ENCODE measurements at regions not wholly inside any gene's neighbourhood (a gene's known extent, or its start where the extent isn't known, plus 50 kb on each side); places are given as distances from the start of the nearest gene placed in this dataset.

- no peaks in the 10 kb centered on the region for H3K9me3 ChIP-seq (ENCODE audit: control insufficient read depth in 2 of 3, low read length in 3 of 3)
- H3K4me3 ChIP-seq (ENCODE audit: low read length) = no peak overlapping the region
- Mint-ChIP-seq H3K27me3 (peaks cover 0 to 27% (median 0%) of the 10 kb centered on the region in 5 donors), H3K4me3 (no peak overlapping the region), H3K9me3 (peaks cover 0 to 3% (median 0%) of the 10 kb centered on the region in 11 donors), H3K27ac (no peak overlapping the region), H3K36me3 (peaks cover 0 to 31% (median 5%) of the 10 kb centered on the region in 5 donors), H3K4me1 (no peaks in the 10 kb centered on the region)
- no peaks in the 10 kb centered on the region for H3K27me3 ChIP-seq (ENCODE audit: control insufficient read depth in 2 of 2, insufficient read depth in 2 of 2, low read length in 2 of 2)
- H3K36me3 ChIP-seq (ENCODE audit: control insufficient read depth in 2 of 3, insufficient read depth in 3 of 3, low read length in 3 of 3) = no peaks in the 10 kb centered on the region
- no peaks in the 10 kb centered on the region for H3K4me1 ChIP-seq (ENCODE audit: control insufficient read depth in 2 of 2, insufficient read depth in 2 of 2, low read length in 2 of 2)
- DNase-seq (no peak), ATAC-seq (no peak)
- ChIA-PET POLR2A (no interaction called here), CTCF (no interaction called here)
- H3K27ac ChIP-seq (ENCODE audit: low read depth, low read length) = no peak overlapping the region
- intact Hi-C loops (cut with micrococcal nuclease) = no loop called here
Measured at GRCh38 chr22:26891429-26891828, 234.0 kb downstream of the MIAT start.

GRCh38 chr22:26892166-26893041 lies 235.0 kb downstream of the MIAT start:
- peaks cover 0 to 3% (median 0%) of the 10 kb centered on the region in 11 donors for H3K9me3 Mint-ChIP-seq
- no peak overlapping the region for H3K4me3 Mint-ChIP-seq

GRCh38 chr22:26893173-26894110 lies 236.1 kb downstream of the MIAT start:
- H3K4me1 Mint-ChIP-seq = peaks cover 0 to 3% (median 0%) of the 10 kb centered on the region in 7 donors
- intact Hi-C loops (cut with micrococcal nuclease) = no loop called here
- H3K27me3 Mint-ChIP-seq = peaks cover 4 to 44% (median 19%) of the 10 kb centered on the region in 5 donors
- H3K36me3 Mint-ChIP-seq = peaks cover 0 to 32% (median 5%) of the 10 kb centered on the region in 5 donors
- peak overlapping the region in 1 of 9 donors; percentile 67 for H3K27ac Mint-ChIP-seq
- CTCF ChIA-PET = no interaction called here
- Histone ChIP-seq H3K36me3 (ENCODE audit: control insufficient read depth in 2 of 3, insufficient read depth in 3 of 3, low read length in 3 of 3) (no peaks in the 10 kb centered on the region), H3K27me3 (ENCODE audit: control insufficient read depth in 2 of 2, insufficient read depth in 2 of 2, low read length in 2 of 2) (no peaks in the 10 kb centered on the region), H3K4me1 (ENCODE audit: control insufficient read depth in 2 of 2, insufficient read depth in 2 of 2, low read length in 2 of 2) (no peaks in the 10 kb centered on the region), H3K4me3 (ENCODE audit: low read length) (no peak overlapping the region), H3K27ac (ENCODE audit: low read depth, low read length) (no peak overlapping the region), H3K9me3 (ENCODE audit: control insufficient read depth in 2 of 3, low read length in 3 of 3) (no peaks in the 10 kb centered on the region)
- no peak for DNase-seq
- ATAC-seq = no peak
- no peak overlapping the region for H3K4me3 Mint-ChIP-seq
- peaks cover 0 to 10% (median 3%) of the 10 kb centered on the region in 11 donors for H3K9me3 Mint-ChIP-seq
- POLR2A ChIA-PET = no interaction called here

More at GRCh38 chr22:26892166-26893041, 235.0 kb downstream of the MIAT start:
- ChIA-PET POLR2A (no interaction called here), CTCF (no interaction called here)
- H3K27ac Mint-ChIP-seq = no peak overlapping the region
- no peak overlapping the region for H3K4me3 ChIP-seq (ENCODE audit: low read length)
- no peaks in the 10 kb centered on the region for H3K9me3 ChIP-seq (ENCODE audit: control insufficient read depth in 2 of 3, low read length in 3 of 3)
- no peaks in the 10 kb centered on the region for H3K27me3 ChIP-seq (ENCODE audit: control insufficient read depth in 2 of 2, insufficient read depth in 2 of 2, low read length in 2 of 2)
- ATAC-seq (no peak), DNase-seq (no peak)
- no peaks in the 10 kb centered on the region for H3K4me1 Mint-ChIP-seq
- peaks cover 0 to 28% (median 5%) of the 10 kb centered on the region in 5 donors for H3K36me3 Mint-ChIP-seq
- H3K36me3 ChIP-seq (ENCODE audit: control insufficient read depth in 2 of 3, insufficient read depth in 3 of 3, low read length in 3 of 3) = no peaks in the 10 kb centered on the region
- H3K27ac ChIP-seq (ENCODE audit: low read depth, low read length) = no peak overlapping the region
- intact Hi-C loops (cut with micrococcal nuclease) = no loop called here
- H3K27me3 Mint-ChIP-seq = peaks cover 0 to 34% (median 10%) of the 10 kb centered on the region in 5 donors
- H3K4me1 ChIP-seq (ENCODE audit: control insufficient read depth in 2 of 2, insufficient read depth in 2 of 2, low read length in 2 of 2) = no peaks in the 10 kb centered on the region

- Histone ChIP-seq H3K4me1 (ENCODE audit: control insufficient read depth in 2 of 2, insufficient read depth in 2 of 2, low read length in 2 of 2) (no peaks in the 10 kb centered on the region), H3K27ac (ENCODE audit: low read depth, low read length) (no peak overlapping the region), H3K27me3 (ENCODE audit: control insufficient read depth in 2 of 2, insufficient read depth in 2 of 2, low read length in 2 of 2) (no peaks in the 10 kb centered on the region), H3K4me3 (ENCODE audit: low read length) (no peak overlapping the region), H3K36me3 (ENCODE audit: control insufficient read depth in 2 of 3, insufficient read depth in 3 of 3, low read length in 3 of 3) (no peaks in the 10 kb centered on the region), H3K9me3 (ENCODE audit: control insufficient read depth in 2 of 3, low read length in 3 of 3) (no peaks in the 10 kb centered on the region)
- Mint-ChIP-seq H3K4me1 (peaks cover 0 to 3% (median 0%) of the 10 kb centered on the region in 7 donors), H3K27ac (no peak overlapping the region), H3K4me3 (no peak overlapping the region), H3K9me3 (peaks cover 0 to 13% (median 3%) of the 10 kb centered on the region in 11 donors), H3K36me3 (peaks cover 0 to 36% (median 13%) of the 10 kb centered on the region in 5 donors), H3K27me3 (peaks cover 4 to 52% (median 27%) of the 10 kb centered on the region in 5 donors)
- ChIA-PET CTCF (no interaction called here), POLR2A (no interaction called here)
- ATAC-seq (no peak), DNase-seq (no peak)
- intact Hi-C loops (cut with micrococcal nuclease) = no loop called here
Measured at GRCh38 chr22:26894362-26894761, 237.0 kb downstream of the MIAT start.

- Histone ChIP-seq H3K4me3 (ENCODE audit: low read length) (no peak overlapping the region), H3K36me3 (ENCODE audit: control insufficient read depth in 2 of 3, insufficient read depth in 3 of 3, low read length in 3 of 3) (no peaks in the 10 kb centered on the region), H3K27me3 (ENCODE audit: control insufficient read depth in 2 of 2, insufficient read depth in 2 of 2, low read length in 2 of 2) (no peaks in the 10 kb centered on the region), H3K27ac (ENCODE audit: low read depth, low read length) (no peak overlapping the region), H3K4me1 (ENCODE audit: control insufficient read depth in 2 of 2, insufficient read depth in 2 of 2, low read length in 2 of 2) (no peaks in the 10 kb centered on the region), H3K9me3 (ENCODE audit: control insufficient read depth in 2 of 3, low read length in 3 of 3) (no peaks in the 10 kb centered on the region)
- Mint-ChIP-seq H3K4me1 (peaks cover 0 to 3% (median 0%) of the 10 kb centered on the region in 7 donors), H3K4me3 (no peak overlapping the region), H3K36me3 (peaks cover 0 to 36% (median 13%) of the 10 kb centered on the region in 5 donors), H3K27ac (no peak overlapping the region), H3K9me3 (peaks cover 0 to 13% (median 3%) of the 10 kb centered on the region in 11 donors), H3K27me3 (peaks cover 4 to 52% (median 30%) of the 10 kb centered on the region in 5 donors)
- intact Hi-C loops (cut with micrococcal nuclease) = no loop called here
- POLR2A ChIA-PET = interaction anchor here (0.6 kb wide), 1 partner anchor 42 kb away, joined by 4 read pairs; no protein-coding TSS in a partner anchor
- ATAC-seq (no peak), DNase-seq (no peak)
- CTCF ChIA-PET = no interaction called here
Measured at GRCh38 chr22:26894766-26895485, 237.5 kb downstream of the MIAT start.

- no peak for ATAC-seq
- ChIA-PET CTCF (no interaction called here), POLR2A (no interaction called here)
- Histone ChIP-seq H3K36me3 (ENCODE audit: control insufficient read depth in 2 of 3, insufficient read depth in 3 of 3, low read length in 3 of 3) (no peaks in the 10 kb centered on the region), H3K4me1 (ENCODE audit: control insufficient read depth in 2 of 2, insufficient read depth in 2 of 2, low read length in 2 of 2) (no peaks in the 10 kb centered on the region), H3K27ac (ENCODE audit: low read depth, low read length) (no peak overlapping the region), H3K4me3 (ENCODE audit: low read length) (no peak overlapping the region), H3K9me3 (ENCODE audit: control insufficient read depth in 2 of 3, low read length in 3 of 3) (no peaks in the 10 kb centered on the region), H3K27me3 (ENCODE audit: control insufficient read depth in 2 of 2, insufficient read depth in 2 of 2, low read length in 2 of 2) (peaks cover 0 to 3% of the 10 kb centered on the region in 2 donors)
- DNase-seq = no peak
- H3K27me3 Mint-ChIP-seq = peaks cover 19 to 60% (median 41%) of the 10 kb centered on the region in 5 donors
- H3K36me3 Mint-ChIP-seq = peaks cover 0 to 32% (median 13%) of the 10 kb centered on the region in 5 donors
- H3K4me1 Mint-ChIP-seq = peaks cover 0 to 10% (median 7%) of the 10 kb centered on the region in 7 donors
- H3K4me3 Mint-ChIP-seq = no peak overlapping the region
- intact Hi-C loops (cut with micrococcal nuclease) = no loop called here
- H3K27ac Mint-ChIP-seq = no peak overlapping the region
- peaks cover 0 to 14% (median 3%) of the 10 kb centered on the region in 11 donors for H3K9me3 Mint-ChIP-seq
Measured at GRCh38 chr22:26897384-26897783, 240.0 kb downstream of the MIAT start.

All from naive thymus-derived CD4-positive, alpha-beta T cell (primary cell).